Psoas muscle (tissue), 7 donors: ENCODE measurements at regions not wholly inside any gene's neighbourhood (a gene's known extent, or its start where the extent isn't known, plus 50 kb on each side); places are given as distances from the start of the nearest gene placed in this dataset.

Experiments used
- ATAC-seq, 4 donors: fragments of 200-7000 bp; cut with Tn5 transposase; one replicate each; pipeline ENCODE4 v1.9.1; 2020; ENCODE audit warnings: moderate library complexity in 3 of 4, mild to moderate bottlenecking in 2 of 4
- DNase-seq, 2 donors: peaks; one replicate each; pipeline ENCODE4 v3.0.0-alpha.2; 2020
- H3K27ac ChIP-seq: fragments of 200-600 bp; one replicate; pipeline ENCODE4 v1.8.0; 2022
- H3K27me3 ChIP-seq, 3 donors: fragments of 200-600 bp in 1 of 3; one replicate each; pipeline versions ENCODE4 v1.6.1 to v1.8.0; 2013 to 2022; ENCODE audit warnings: low read length in 2 of 3, mild to moderate bottlenecking in 2 of 3, moderate library complexity in 1 of 3; ENCODE audit not compliant: insufficient read depth in 3 of 3
- H3K36me3 ChIP-seq, 2 donors: fragments of 200-600 bp in 1 of 2; one replicate each; pipeline versions ENCODE4 v1.6.1 to v1.8.0; 2013 to 2022; ENCODE audit warnings: low read depth in 1 of 2, mild to moderate bottlenecking in 1 of 2, moderate library complexity in 1 of 2; ENCODE audit not compliant: insufficient read depth in 1 of 2
- H3K4me1 ChIP-seq: fragments of 200-600 bp; one replicate; pipeline ENCODE4 v1.8.0; 2022
- H3K4me3 ChIP-seq: fragments of 200-600 bp; one replicate; pipeline ENCODE4 v1.8.0; 2022; ENCODE audit warnings: mild to moderate bottlenecking
- H3K9me3 ChIP-seq: fragments of 200-600 bp; one replicate; pipeline ENCODE4 v1.8.0; 2022
- CTCF ChIP-seq: fragments of 200-600 bp; IDR thresholded peaks from one replicate; pipeline ENCODE4 v1.8.0; 2022; ENCODE audit warnings: antibody characterized with exemption
- WGBS, 3 donors: extraction: QIAGEN DNeasy Blood & Tissue Kit; methylation state at CpG; one replicate each; pipeline versions ENCODE4 v1.1.6 to v1.1.7; 2013; 5-methylcytosine and 5-hydroxymethylcytosine counted together
- intact Hi-C, 2 donors: fragments of 100-400 bp; cut with DNase I; formaldehyde crosslinking; loops; one replicate each; pipeline versions ENCODE4 v1.11.0 to v1.14.2; 2022
- donor health status: healthy with polysubstance abuse.
- donor health status: DM: no; HTN: no; CAD: no; lungs with moderate emphysema.
- donor health status: Bipolar disorder and iron deficiency.
- donor health status: healthy.
- donor health status: DM: yes; HTN: yes; CAD: no.
- donor health status: DM: no; HTN: no; CAD: no.
- donor health status: DM: yes; HTN: yes; CAD: no.

GRCh38 chr5:54370982-54371381 is 60.6 kb upstream of the ARL15 start:
- no peaks in the 10 kb centered on the region for H3K9me3 ChIP-seq
- ATAC-seq (no peak), DNase-seq (no peak)
- no peaks in the 10 kb centered on the region for H3K4me1 ChIP-seq
- TF ChIP-seq CTCF, result no peak
- H3K36me3 ChIP-seq, result no peaks in the 10 kb centered on the region
- intact Hi-C loops, result no loop called here
- H3K4me3 ChIP-seq, result no peak overlapping the region
- H3K27me3 ChIP-seq, result no peaks in the 10 kb centered on the region
- H3K27ac ChIP-seq, result no peak overlapping the region

- H3K27me3 ChIP-seq, result no peaks in the 10 kb centered on the region
- ATAC-seq (no peak), DNase-seq (no peak)
- no peak for TF ChIP-seq CTCF
- no peaks in the 10 kb centered on the region for H3K36me3 ChIP-seq
- H3K9me3 ChIP-seq, result no peaks in the 10 kb centered on the region
- intact Hi-C loops, result no loop called here
- H3K4me1 ChIP-seq, result no peaks in the 10 kb centered on the region
- no peak overlapping the region for H3K27ac ChIP-seq
- H3K4me3 ChIP-seq, result no peak overlapping the region
- 82 to 94% (median 85%) methylated on average over 1 of the region's 1 CpG for WGBS, 3 donors
Measured at GRCh38 chr5:54367844-54368243, 57.5 kb upstream of the ARL15 start.

GRCh38 chr5:54366707-54367106 is 56.3 kb upstream of the ARL15 start:
- Histone ChIP-seq H3K4me3 (no peak overlapping the region), H3K4me1 (no peaks in the 10 kb centered on the region), H3K27me3 (no peaks in the 10 kb centered on the region), H3K9me3 (no peaks in the 10 kb centered on the region), H3K27ac (no peak overlapping the region), H3K36me3 (no peaks in the 10 kb centered on the region)
- no peak for TF ChIP-seq CTCF
- intact Hi-C loops, result no loop called here
- DNase-seq (no peak), ATAC-seq (no peak)

- no peak for DNase-seq
- no peak for TF ChIP-seq CTCF
Measured at GRCh38 chr5:54363669-54364068, 53.3 kb upstream of the ARL15 start.

GRCh38 chr5:54362992-54363625 is 52.7 kb upstream of the ARL15 start:
- no peaks in the 10 kb centered on the region for H3K36me3 ChIP-seq
- intact Hi-C loops, result no loop called here
- H3K9me3 ChIP-seq, result no peaks in the 10 kb centered on the region
- H3K4me3 ChIP-seq, result no peak overlapping the region
- no peak for TF ChIP-seq CTCF
- no peaks in the 10 kb centered on the region for H3K27me3 ChIP-seq
- ATAC-seq (no peak), DNase-seq (no peak)
- no peak overlapping the region for H3K27ac ChIP-seq
- H3K4me1 ChIP-seq, result no peaks in the 10 kb centered on the region

More at GRCh38 chr5:54363669-54364068, 53.3 kb upstream of the ARL15 start:
- Histone ChIP-seq H3K9me3 (no peaks in the 10 kb centered on the region), H3K4me3 (no peak overlapping the region), H3K27ac (no peak overlapping the region), H3K36me3 (no peaks in the 10 kb centered on the region), H3K27me3 (no peaks in the 10 kb centered on the region), H3K4me1 (no peaks in the 10 kb centered on the region)
- intact Hi-C loops, result no loop called here
- ATAC-seq, result no peak
